ENCODE measurements at regions not wholly inside any gene's neighbourhood (a gene's known extent, or its start where the extent isn't known, plus 50 kb on each side); places are given as distances from the start of the nearest gene placed in this dataset.
A peak's percentile ranks its signal among the peaks of the same experiment; 100 is the strongest.

DNA sequence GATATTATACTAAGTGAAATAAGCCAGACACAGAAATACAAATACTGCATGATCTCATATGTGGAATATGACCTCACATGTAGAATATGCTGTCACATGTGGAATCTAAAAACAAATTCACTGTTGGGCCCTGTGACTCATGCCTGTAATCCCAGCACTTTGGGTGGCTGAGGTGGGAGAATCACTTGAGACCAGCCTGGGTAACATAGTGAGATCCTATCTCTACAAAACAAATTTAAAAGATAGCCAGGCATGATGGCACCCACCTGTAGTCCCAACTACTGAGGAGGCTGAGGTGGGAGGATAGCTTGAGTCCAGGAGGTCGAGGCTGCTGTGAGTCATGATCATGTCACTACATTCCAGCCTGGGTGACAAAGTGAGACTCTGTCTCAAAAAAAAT is 160.3 kb downstream of the PTEN start:
- Histone ChIP-seq H3K36me3 (replicated peaks; ENCODE audit: low read depth, low read length) (no peaks in the 10 kb centered on the region), H3K9ac (ENCODE audit: low read length) (no peak overlapping the region), H4K20me1 (ENCODE audit: insufficient read depth, low read length) (no peaks in the 10 kb centered on the region), H3K27ac (ENCODE audit: low read length) (no peak overlapping the region), H3K27me3 (ENCODE audit: low read depth, low read length) (no peaks in the 10 kb centered on the region; the same call in 1 of the 2 replicates), H3K79me2 (ENCODE audit: low read length) (no peaks in the 10 kb centered on the region), H3K4me1 (ENCODE audit: low read length) (peaks cover 15% of the 10 kb centered on the region), H3K4me3 (ENCODE audit: low read length) (no peak overlapping the region), H3K4me2 (ENCODE audit: low read length) (no peak overlapping the region), H3K9me3 (ENCODE audit: insufficient read depth, low read length) (no peaks in the 10 kb centered on the region), H2AFZ (ENCODE audit: low read depth, low read length) (no peak overlapping the region)
- TF ChIP-seq, protein P1, sequence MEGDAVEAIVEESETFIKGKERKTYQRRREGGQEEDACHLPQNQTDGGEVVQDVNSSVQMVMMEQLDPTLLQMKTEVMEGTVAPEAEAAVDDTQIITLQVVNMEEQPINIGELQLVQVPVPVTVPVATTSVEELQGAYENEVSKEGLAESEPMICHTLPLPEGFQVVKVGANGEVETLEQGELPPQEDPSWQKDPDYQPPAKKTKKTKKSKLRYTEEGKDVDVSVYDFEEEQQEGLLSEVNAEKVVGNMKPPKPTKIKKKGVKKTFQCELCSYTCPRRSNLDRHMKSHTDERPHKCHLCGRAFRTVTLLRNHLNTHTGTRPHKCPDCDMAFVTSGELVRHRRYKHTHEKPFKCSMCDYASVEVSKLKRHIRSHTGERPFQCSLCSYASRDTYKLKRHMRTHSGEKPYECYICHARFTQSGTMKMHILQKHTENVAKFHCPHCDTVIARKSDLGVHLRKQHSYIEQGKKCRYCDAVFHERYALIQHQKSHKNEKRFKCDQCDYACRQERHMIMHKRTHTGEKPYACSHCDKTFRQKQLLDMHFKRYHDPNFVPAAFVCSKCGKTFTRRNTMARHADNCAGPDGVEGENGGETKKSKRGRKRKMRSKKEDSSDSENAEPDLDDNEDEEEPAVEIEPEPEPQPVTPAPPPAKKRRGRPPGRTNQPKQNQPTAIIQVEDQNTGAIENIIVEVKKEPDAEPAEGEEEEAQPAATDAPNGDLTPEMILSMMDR (IDR thresholded peaks at IDR 0.05; ENCODE audit: low read depth, low read length) = no peak

DNA sequence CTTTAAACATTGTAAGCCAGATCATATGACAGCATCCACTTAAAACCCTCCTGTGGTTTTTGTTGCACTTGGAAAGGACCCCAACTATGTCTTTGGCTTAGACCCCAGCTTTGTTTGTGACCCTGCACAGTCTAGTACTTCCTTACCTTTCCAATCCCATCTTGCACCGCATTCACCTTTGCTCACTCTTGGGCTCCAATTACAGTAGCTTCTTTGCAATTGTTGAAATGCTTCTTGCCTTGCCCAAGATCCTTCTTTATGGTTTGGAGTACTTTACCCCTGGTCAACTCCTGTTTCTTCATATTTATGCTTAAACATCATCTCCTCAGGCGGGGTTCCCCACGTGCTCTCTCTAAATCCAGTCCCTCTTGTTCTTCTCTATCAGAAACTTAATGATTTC is 162.6 kb downstream of the PTEN start:
- H2AFZ ChIP-seq (ENCODE audit: low read depth, low read length) = no peak overlapping the region
- H3K4me1 ChIP-seq (ENCODE audit: low read length) = peaks cover 20% of the 10 kb centered on the region
- H3K27ac ChIP-seq (ENCODE audit: low read length) = no peak overlapping the region
- H3K79me2 ChIP-seq (ENCODE audit: low read length) = no peaks in the 10 kb centered on the region
- no peak overlapping the region for H3K4me3 ChIP-seq (ENCODE audit: low read length)
- no peak overlapping the region for H3K4me2 ChIP-seq (ENCODE audit: low read length)
- H4K20me1 ChIP-seq (ENCODE audit: insufficient read depth, low read length) = no peaks in the 10 kb centered on the region
- H3K36me3 ChIP-seq (replicated peaks; ENCODE audit: low read depth, low read length) = no peaks in the 10 kb centered on the region
- no peaks in the 10 kb centered on the region; the same call in 1 of the 2 replicates for H3K27me3 ChIP-seq (ENCODE audit: low read depth, low read length)
- no peaks in the 10 kb centered on the region for H3K9me3 ChIP-seq (ENCODE audit: insufficient read depth, low read length)
- no peak overlapping the region for H3K9ac ChIP-seq (ENCODE audit: low read length)
- TF ChIP-seq EZH2phosphoT487 (IDR thresholded peaks at IDR 0.05; ENCODE audit: low read depth) = no peak
- TF ChIP-seq, protein P1 (IDR thresholded peaks at IDR 0.05; ENCODE audit: low read depth, low read length) = no peak

DNA sequence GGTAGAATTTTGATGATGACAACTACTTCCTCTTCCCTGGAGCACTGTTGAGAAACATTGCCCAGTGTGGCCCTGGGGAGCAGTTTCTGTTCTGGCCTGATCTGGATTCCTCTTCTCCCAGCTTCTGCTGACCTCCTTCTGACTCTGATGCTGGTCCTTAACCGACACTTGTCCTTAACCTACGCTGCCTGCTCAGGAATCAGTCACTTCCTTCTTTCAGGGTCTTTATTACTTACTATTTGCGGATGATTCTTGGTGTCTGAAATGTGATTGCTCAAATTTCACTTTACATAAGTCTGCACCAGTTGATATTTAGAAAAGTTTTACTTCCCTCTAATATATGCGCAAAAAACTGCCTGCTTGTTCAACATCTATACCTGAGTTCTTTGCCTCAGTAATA is 164.1 kb downstream of the PTEN start:
- Histone ChIP-seq H2AFZ (ENCODE audit: low read depth, low read length) (no peak overlapping the region), H3K27me3 (ENCODE audit: low read depth, low read length) (no peaks in the 10 kb centered on the region; the same call in 1 of the 2 replicates)

DNA sequence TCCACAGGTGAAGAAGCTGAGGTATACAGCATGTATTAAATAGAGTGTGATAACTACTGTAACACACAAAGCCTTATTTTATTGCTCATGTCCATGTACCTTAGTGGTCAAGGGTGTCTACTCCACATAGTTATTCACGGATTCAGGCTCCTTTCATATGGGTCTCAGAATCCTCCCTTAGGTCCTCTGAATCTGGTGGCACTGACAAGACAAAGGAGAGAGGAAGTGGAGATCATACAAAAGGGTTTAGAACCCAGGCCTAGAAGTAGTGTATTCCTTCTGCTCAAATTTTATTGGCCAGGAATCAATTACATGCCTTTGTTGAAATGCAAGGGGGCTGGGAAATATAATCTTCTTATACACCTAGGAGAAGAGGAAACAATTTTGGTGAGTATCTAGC is 164.6 kb downstream of the PTEN start:
- Histone ChIP-seq H3K79me2 (ENCODE audit: low read length) (no peaks in the 10 kb centered on the region), H2AFZ (ENCODE audit: low read depth, low read length) (no peak overlapping the region), H3K9ac (ENCODE audit: low read length) (peak overlapping the region; percentile 27; the same call in 1 of the 2 replicates), H3K36me3 (replicated peaks; ENCODE audit: low read depth, low read length) (no peaks in the 10 kb centered on the region), H3K4me3 (ENCODE audit: low read length) (0 out of 2 replicates have a peak overlapping the region, but pooled peaks have one; percentile 13), H3K4me1 (ENCODE audit: low read length) (peaks cover 24% of the 10 kb centered on the region), H3K9me3 (ENCODE audit: insufficient read depth, low read length) (no peaks in the 10 kb centered on the region), H3K4me2 (ENCODE audit: low read length) (peak overlapping the region; percentile 63), H4K20me1 (ENCODE audit: insufficient read depth, low read length) (no peaks in the 10 kb centered on the region), H3K27me3 (ENCODE audit: low read depth, low read length) (no peaks in the 10 kb centered on the region; the same call in 1 of the 2 replicates), H3K27ac (ENCODE audit: low read length) (peak overlapping the region; percentile 73)
- TF ChIP-seq, protein P1 (IDR thresholded peaks at IDR 0.05; ENCODE audit: low read depth, low read length) = no peak
- TF ChIP-seq EZH2phosphoT487 (IDR thresholded peaks at IDR 0.05; ENCODE audit: low read depth) = no peak

More for the DNA sequence above, 164.1 kb downstream of the PTEN start:
- no peaks in the 10 kb centered on the region for H3K36me3 ChIP-seq (replicated peaks; ENCODE audit: low read depth, low read length)
- no peaks in the 10 kb centered on the region for H4K20me1 ChIP-seq (ENCODE audit: insufficient read depth, low read length)
- peak overlapping the region; percentile 73 for H3K27ac ChIP-seq (ENCODE audit: low read length)
- no peaks in the 10 kb centered on the region for H3K79me2 ChIP-seq (ENCODE audit: low read length)
- no peak for TF ChIP-seq EZH2phosphoT487 (IDR thresholded peaks at IDR 0.05; ENCODE audit: low read depth)
- TF ChIP-seq, protein P1 (IDR thresholded peaks at IDR 0.05; ENCODE audit: low read depth, low read length) = no peak
- peaks cover 20% of the 10 kb centered on the region for H3K4me1 ChIP-seq (ENCODE audit: low read length)
- peak overlapping the region; percentile 14 for H3K4me3 ChIP-seq (ENCODE audit: low read length)
- H3K4me2 ChIP-seq (ENCODE audit: low read length) = peak overlapping the region; percentile 63
- H3K9ac ChIP-seq (ENCODE audit: low read length) = peak overlapping the region; percentile 32; the same call in 1 of the 2 replicates
- H3K9me3 ChIP-seq (ENCODE audit: insufficient read depth, low read length) = no peaks in the 10 kb centered on the region
